VCaP (cell line): ENCODE measurements at regions not wholly inside any gene's neighbourhood (a gene's known extent, or its start where the extent isn't known, plus 50 kb on each side); places are given as distances from the start of the nearest gene placed in this dataset.
A peak's percentile ranks its signal among the peaks of the same experiment; 100 is the strongest.

Experiments used
- H3K27ac ChIP-seq: fragments of 450-650 bp; 2 replicates; pipeline ENCODE4 v1.5.1; 2017
- TF ChIP-seq, protein P1 (sequence below): fragments of 450-650 bp; conservative IDR thresholded peaks from 2 replicates; pipeline ENCODE4 v1.5.1; 2017; ENCODE audit warnings: mild to moderate bottlenecking, moderate library complexity

DNA sequence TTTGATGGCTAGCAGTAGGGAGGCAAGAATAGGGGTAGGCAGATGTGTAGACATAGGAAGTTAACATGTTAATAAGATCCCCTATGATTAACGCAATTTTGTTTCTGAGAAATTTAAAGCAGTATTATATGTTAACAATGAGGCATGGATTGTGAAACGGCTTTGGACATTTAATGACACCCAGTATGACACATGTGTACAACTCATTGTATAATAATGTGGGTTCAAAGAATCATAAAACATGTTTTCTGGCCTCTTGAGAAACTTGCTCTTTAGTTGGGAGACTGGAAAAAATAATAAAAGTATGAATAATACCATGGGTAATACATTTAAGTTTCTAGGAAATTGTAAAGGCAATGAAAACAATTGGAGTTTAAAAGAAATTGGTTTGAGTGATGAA, 332.1 kb upstream of the CDH20 start:
- H3K27ac ChIP-seq = no peak overlapping the region
- TF ChIP-seq, protein P1, sequence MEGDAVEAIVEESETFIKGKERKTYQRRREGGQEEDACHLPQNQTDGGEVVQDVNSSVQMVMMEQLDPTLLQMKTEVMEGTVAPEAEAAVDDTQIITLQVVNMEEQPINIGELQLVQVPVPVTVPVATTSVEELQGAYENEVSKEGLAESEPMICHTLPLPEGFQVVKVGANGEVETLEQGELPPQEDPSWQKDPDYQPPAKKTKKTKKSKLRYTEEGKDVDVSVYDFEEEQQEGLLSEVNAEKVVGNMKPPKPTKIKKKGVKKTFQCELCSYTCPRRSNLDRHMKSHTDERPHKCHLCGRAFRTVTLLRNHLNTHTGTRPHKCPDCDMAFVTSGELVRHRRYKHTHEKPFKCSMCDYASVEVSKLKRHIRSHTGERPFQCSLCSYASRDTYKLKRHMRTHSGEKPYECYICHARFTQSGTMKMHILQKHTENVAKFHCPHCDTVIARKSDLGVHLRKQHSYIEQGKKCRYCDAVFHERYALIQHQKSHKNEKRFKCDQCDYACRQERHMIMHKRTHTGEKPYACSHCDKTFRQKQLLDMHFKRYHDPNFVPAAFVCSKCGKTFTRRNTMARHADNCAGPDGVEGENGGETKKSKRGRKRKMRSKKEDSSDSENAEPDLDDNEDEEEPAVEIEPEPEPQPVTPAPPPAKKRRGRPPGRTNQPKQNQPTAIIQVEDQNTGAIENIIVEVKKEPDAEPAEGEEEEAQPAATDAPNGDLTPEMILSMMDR = no peak

DNA sequence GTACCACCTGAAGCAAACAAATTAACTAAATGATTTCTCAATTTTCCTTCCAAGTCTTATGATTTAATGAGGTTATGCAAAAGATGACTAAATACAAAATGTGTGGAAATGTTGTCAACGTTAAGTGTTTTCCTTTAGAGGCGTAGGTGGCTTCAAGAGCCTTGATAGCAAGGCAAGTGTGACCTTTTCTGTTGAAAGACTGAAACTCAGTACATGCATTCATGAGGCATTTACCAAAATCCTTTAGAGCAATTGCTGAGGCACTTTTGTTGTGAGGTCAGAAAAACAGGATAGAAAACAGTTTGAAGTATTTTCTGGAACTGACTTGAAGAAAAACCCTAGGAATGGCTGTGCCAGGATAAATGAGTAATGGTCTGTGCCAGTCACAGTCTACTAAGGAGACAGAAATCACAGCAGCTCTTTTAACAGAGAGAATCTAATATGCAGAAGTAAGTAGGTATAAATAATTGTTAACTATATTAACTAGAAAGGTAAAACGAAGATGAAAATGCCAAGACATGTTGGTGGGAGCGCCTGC, 326.5 kb upstream of the CDH20 start:
- TF ChIP-seq, protein P1 = no peak
- H3K27ac ChIP-seq = no peak overlapping the region

DNA sequence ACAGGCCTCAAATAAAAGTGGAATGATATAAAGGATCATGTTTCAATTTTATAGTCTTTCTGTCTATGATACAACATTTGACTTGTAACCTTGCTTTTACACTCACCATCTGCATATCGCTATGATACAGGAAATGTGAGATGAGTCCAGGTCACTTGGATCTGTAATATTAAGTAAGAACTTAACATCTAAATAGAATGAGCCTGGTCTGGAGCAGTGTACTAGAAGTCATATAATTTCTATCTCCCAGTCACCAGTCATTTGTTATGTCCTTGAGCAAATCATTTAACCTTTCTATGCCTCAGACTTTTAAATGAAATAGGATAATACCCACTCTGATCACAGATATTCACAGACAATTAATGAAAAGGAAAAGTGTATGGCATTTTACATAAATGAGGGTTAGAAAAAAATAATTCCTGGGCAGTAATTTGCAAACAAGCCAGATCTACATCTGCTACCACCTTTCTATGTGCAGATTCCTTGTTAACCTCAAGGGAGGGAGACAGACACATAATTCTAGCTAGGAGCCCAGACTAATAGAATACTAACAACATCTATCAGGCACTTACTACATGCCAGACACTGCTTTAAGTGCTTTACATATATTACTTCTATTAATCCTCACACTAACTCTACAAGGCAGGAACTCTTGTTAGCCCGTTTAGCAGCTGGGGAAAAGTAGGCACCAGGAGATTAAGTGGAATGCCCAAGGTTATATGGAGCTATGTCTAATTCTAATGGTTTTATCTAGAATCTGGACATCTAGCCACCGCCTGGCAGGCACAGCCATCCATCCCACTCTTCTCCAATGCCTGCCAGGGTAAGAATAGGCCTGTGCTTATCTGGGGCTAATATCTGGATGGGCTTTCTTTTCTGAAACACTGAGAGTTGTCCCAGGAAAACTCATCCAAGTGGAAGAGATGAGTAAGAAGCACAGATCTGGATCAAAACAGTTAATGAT, 313.6 kb upstream of the CDH20 start:
- H3K27ac ChIP-seq = peak overlapping the region; percentile 10; the same call in 1 of the 2 replicates
- TF ChIP-seq, protein P1 = no peak

DNA sequence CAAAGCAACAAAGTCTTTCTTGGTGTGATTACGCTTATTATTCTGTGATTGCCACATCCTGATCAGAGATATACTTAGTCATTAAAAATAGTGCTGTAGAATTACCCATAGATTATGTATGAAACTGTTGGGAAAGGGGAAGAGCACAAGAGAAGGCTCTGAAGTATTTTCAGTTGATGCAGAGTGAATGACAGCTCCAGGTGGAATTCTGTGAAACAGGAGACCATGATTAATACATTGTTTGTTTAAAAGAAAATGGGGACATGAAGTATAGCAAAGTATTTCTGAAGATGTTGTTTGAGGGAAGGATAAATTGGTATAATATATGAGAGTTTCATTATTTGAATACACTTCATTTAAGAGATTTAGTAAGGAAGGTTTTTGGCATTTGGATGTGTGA, 307.6 kb upstream of the CDH20 start:
- TF ChIP-seq, protein P1 = no peak

DNA sequence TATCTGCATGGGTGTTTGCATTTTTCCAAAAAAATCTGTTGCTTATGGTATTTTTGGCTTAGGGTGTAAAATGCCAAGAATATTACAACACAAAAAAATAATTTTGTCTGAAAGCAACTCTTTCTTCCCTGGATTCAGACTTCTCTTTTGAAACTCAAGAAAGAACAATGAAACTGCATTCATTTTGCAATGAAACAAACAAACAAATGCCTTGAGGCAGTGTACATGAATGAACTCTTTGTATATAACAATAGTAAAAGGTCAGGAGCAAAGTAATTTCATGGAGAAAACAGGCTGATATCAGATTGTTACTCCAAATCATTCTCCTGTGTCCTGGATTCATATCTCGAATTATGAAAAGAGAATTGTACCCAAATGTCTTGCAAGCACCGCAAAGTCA, 301.6 kb upstream of the CDH20 start:
- no peak overlapping the region for H3K27ac ChIP-seq
- TF ChIP-seq, protein P1 = no peak

More for the DNA sequence above, 307.6 kb upstream of the CDH20 start:
- no peak overlapping the region for H3K27ac ChIP-seq

DNA sequence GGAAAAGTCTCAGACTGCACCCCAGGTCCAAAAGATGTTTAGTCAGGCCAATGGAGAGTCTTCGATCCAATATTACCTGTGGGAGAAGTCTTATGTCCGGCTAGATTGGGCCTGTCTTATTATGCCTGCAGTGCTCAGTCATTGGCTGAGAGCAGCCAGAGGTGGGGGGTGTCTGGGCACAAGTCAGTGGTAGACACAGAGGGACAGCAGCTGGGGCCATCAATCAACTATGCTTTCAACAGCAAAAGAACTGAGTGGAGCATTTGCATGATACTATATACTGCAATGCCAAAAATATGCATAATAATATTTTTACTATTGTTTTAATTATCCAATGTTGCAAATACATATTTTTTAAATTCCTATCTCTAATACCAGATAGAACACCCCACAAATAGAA, 298.6 kb upstream of the CDH20 start:
- H3K27ac ChIP-seq = no peak overlapping the region
- TF ChIP-seq, protein P1 = no peak

DNA sequence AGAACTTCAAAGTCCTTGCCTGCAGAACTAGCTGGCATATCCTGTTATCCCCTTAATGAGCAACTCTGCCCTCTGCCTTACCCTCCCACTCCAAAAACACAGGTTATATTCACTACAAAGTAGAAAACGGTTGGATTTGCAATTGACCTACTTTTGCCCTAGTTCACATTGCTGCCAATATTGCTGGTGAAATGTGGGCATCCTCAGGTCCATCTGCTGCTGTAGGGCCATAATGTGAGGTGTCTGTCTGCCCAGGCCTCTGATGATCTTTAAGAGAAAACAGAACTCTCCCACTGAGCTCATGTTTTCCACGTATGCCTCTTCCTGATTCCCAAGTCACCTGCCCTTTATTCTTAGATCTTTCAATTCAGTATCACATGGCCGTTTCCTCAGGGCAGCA, 294.0 kb upstream of the CDH20 start:
- TF ChIP-seq, protein P1 = no peak
- H3K27ac ChIP-seq = no peak overlapping the region
